Endothelial cell of umbilical vein (primary cell): ENCODE measurements at regions not wholly inside any gene's neighbourhood (a gene's known extent, or its start where the extent isn't known, plus 50 kb on each side); places are given as distances from the start of the nearest gene placed in this dataset.

Experiments
- EZH2 ChIP-seq: IDR thresholded peaks from 2 replicates; pipeline ENCODE4 v1.6.1; 2012; ENCODE audit warnings: borderline replicate concordance, low read depth, mild to moderate bottlenecking, moderate library complexity, low read length, inconsistent platforms; ENCODE audit not compliant: severe bottlenecking
- FOS ChIP-seq: IDR thresholded peaks from 2 replicates; pipeline ENCODE4 v1.6.1; 2011; ENCODE audit warnings: mild to moderate bottlenecking, low read length, moderate library complexity, borderline replicate concordance; ENCODE audit not compliant: insufficient read depth
- MYC ChIP-seq: IDR thresholded peaks from one replicate; pipeline ENCODE4 v1.6.1; 2011; ENCODE audit warnings: mild to moderate bottlenecking, low read depth, low read length
- POLR2A ChIP-seq: IDR thresholded peaks from 2 replicates; pipeline ENCODE4 v1.6.1; 2012; ENCODE audit warnings: low read depth, mild to moderate bottlenecking, control low read depth, low read length
- POLR2AphosphoS5 ChIP-seq: IDR thresholded peaks from 2 replicates; pipeline ENCODE4 v1.6.1; 2012; ENCODE audit warnings: low read depth, mild to moderate bottlenecking, control low read depth, low read length, moderate library complexity; ENCODE audit not compliant: insufficient read depth
- TF ChIP-seq, protein P1 (sequence below), 2 donors: IDR thresholded peaks; 1 replicate in 1 of 2; 2 replicates in 1 of 2; pipeline ENCODE4 v1.5.1; 2011; ENCODE audit warnings: low read length in 2 of 2, mild to moderate bottlenecking in 2 of 2, moderate library complexity in 2 of 2, control low read depth in 1 of 2, inconsistent platforms in 1 of 2, low read depth in 1 of 2; ENCODE audit not compliant: insufficient read depth in 1 of 2; ENCODE audit errors: extremely low read depth in 1 of 2
- TF ChIP-seq, protein P2 (sequence below): IDR thresholded peaks from 2 replicates; pipeline ENCODE4 v1.6.1; 2011; ENCODE audit not compliant: insufficient read depth, insufficient read length

DNA sequence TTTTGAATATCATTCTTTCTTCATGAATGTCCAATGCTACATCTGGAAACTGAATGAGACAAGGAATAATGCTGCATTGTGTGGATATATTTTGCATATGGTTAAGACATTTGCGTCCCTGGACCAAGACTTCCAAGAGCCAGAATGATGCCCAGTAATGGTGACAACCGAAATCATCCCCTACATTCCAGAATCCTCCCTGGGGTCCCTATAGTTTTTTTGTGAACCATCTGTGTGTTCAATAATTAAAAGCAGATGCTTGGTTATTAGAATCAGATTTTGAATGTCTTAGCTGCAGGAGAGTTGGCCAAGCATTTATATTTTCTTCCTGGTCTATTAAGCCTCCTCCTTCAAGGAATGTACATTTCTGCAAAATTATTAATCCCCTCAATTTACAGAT is 426.7 kb upstream of the CDH8 start:
- TF ChIP-seq, protein P1, sequence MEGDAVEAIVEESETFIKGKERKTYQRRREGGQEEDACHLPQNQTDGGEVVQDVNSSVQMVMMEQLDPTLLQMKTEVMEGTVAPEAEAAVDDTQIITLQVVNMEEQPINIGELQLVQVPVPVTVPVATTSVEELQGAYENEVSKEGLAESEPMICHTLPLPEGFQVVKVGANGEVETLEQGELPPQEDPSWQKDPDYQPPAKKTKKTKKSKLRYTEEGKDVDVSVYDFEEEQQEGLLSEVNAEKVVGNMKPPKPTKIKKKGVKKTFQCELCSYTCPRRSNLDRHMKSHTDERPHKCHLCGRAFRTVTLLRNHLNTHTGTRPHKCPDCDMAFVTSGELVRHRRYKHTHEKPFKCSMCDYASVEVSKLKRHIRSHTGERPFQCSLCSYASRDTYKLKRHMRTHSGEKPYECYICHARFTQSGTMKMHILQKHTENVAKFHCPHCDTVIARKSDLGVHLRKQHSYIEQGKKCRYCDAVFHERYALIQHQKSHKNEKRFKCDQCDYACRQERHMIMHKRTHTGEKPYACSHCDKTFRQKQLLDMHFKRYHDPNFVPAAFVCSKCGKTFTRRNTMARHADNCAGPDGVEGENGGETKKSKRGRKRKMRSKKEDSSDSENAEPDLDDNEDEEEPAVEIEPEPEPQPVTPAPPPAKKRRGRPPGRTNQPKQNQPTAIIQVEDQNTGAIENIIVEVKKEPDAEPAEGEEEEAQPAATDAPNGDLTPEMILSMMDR (IDR thresholded peaks at IDR 0.05; ENCODE audit: extremely low read depth in 1 of 2, insufficient read depth in 1 of 2, low read depth in 1 of 2, low read length in 2 of 2) = no peak
- TF ChIP-seq, protein P2, sequence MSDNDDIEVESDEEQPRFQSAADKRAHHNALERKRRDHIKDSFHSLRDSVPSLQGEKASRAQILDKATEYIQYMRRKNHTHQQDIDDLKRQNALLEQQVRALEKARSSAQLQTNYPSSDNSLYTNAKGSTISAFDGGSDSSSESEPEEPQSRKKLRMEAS = no peak
- TF ChIP-seq POLR2A = no peak
- TF ChIP-seq POLR2AphosphoS5 = no peak
- no peak for TF ChIP-seq EZH2
- TF ChIP-seq MYC = no peak
- TF ChIP-seq FOS = no peak
